Epithelial cell of esophagus (primary cell): ENCODE measurements at regions not wholly inside any gene's neighbourhood (a gene's known extent, or its start where the extent isn't known, plus 50 kb on each side); places are given as distances from the start of the nearest gene placed in this dataset.

ENCODE experiments used
- DNase-seq: peaks from one replicate; pipeline ENCODE4 v3.0.0; 2010; ENCODE audit warnings: low read depth
- H3K4me3 ChIP-seq: 2 replicates; pipeline ENCODE4 v1.5.1; 2011; ENCODE audit warnings: mild to moderate bottlenecking, low read length, control low read depth
- TF ChIP-seq, protein P1 (sequence below): IDR thresholded peaks from 2 replicates; pipeline ENCODE4 v1.5.1; 2011; ENCODE audit warnings: low read depth, mild to moderate bottlenecking, low read length, control low read depth, inconsistent platforms; ENCODE audit not compliant: insufficient read depth; ENCODE audit errors: missing control alignments

DNA sequence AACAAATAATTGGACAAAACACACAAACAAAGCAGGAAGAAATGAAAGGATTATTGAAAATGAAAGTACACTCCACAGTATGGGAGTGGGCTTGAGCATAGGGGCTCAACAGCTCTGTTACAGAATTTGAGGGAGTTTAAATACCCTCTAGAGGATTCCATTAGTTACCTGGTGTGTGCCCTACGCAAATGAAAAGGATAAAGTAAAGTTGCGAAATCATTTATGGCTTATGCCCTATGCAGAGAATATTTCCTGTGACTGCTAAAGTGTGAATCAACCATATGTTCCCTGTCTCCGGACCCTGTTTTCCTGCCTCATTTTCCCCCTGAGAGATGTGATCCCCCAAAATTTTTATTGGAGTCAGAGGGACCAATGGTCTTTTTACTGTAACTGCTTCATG, 634.6 kb upstream of the CNTNAP2 start:
- no peak for DNase-seq

DNA sequence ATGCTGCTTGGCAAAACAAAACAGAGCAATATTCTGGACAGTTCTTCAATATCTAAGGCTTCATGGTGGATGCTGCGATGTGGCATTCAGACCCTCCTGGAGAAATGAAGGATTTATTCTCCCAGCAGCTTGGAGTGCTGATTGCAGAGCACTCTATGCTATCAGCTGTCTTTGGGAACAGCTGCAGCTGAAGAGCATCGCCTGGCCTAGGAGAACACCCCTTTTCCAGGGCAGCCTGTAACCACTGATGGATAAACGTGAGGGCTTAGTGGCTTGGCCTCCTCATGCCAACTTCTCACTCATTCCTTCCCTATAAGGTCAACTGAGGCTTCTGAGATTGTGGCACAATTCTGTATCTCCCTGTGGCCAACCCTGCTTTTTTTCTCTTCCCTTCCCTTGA, 638.1 kb upstream of the CNTNAP2 start:
- no peak for DNase-seq
- TF ChIP-seq, protein P1, sequence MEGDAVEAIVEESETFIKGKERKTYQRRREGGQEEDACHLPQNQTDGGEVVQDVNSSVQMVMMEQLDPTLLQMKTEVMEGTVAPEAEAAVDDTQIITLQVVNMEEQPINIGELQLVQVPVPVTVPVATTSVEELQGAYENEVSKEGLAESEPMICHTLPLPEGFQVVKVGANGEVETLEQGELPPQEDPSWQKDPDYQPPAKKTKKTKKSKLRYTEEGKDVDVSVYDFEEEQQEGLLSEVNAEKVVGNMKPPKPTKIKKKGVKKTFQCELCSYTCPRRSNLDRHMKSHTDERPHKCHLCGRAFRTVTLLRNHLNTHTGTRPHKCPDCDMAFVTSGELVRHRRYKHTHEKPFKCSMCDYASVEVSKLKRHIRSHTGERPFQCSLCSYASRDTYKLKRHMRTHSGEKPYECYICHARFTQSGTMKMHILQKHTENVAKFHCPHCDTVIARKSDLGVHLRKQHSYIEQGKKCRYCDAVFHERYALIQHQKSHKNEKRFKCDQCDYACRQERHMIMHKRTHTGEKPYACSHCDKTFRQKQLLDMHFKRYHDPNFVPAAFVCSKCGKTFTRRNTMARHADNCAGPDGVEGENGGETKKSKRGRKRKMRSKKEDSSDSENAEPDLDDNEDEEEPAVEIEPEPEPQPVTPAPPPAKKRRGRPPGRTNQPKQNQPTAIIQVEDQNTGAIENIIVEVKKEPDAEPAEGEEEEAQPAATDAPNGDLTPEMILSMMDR: no peak

More for the DNA sequence above, 634.6 kb upstream of the CNTNAP2 start:
- TF ChIP-seq, protein P1: no peak
- no peak overlapping the region for H3K4me3 ChIP-seq

DNA sequence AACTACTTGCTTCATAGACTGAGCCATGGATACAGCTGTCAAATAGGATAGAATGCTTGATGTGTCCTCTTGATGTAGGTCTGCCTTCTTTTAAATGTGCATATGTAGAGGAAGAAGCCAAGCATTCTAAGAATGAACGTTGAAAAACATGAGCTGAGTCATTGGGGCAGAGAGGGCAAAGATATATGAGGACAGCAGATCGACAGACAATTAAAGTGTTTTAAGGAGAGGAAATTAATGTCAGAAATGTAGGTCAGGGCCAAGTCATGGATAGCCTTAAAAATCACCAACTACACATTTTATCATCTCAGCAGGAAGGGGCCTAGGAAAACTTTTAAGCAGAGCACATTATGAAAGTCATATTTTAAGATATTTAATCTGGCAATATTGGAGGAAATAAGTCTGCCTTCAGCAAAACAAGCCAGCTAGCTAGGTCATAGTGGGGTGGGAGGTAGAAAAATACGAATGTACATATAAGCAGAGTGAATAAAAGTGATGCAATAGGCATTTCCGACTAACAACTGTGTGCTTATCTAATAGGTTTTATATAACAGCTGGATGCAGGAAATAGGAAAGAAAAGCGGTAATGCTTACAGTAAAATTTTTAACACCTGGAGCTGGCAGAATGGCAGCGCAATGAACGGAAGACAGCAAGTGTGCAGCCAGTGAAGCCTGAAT, 638.3 kb upstream of the TPK1 start:
- TF ChIP-seq, protein P1: no peak
- H3K4me3 ChIP-seq: no peak overlapping the region
- DNase-seq: no peak

More for the DNA sequence above, 638.1 kb upstream of the CNTNAP2 start:
- no peak overlapping the region for H3K4me3 ChIP-seq

DNA sequence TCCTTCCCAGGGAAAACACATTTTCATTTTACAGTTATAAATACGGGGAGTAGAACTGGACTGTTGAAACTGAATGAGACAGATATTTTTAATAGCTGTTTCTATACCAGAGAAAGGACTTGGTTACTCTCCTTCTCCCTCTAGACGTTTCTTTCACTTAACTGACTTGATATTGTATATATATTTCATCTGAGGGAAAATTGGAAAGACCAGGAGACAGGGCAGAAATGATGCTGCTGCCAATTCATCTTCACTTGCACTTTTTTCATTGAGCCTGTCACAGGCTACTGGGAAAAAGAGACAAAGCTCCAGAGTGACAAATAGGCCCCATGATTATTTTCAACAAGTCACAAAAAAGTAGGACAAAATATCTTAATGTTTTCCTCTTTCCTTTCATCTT, 636.0 kb upstream of the TPK1 start:
- H3K4me3 ChIP-seq: no peak overlapping the region
- no peak for DNase-seq
- TF ChIP-seq, protein P1: no peak

DNA sequence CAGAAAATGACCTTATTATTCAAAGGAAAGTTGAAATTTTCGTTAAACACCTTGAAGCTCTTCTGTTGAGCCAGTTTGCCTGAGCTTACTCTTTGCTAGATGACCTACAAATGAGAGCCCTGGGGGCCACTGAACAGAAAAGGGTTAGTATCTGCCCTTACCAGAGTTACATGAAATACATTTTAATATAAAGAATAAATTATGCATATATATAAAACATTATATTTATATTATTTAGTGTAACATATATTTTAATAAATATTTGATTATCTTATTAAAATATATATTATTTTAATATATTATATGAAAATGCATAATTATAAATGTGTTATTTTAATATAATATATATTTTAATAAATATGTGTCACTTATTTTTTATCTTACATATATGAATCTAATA, 628.4 kb upstream of the TPK1 start:
- TF ChIP-seq, protein P1: no peak

DNA sequence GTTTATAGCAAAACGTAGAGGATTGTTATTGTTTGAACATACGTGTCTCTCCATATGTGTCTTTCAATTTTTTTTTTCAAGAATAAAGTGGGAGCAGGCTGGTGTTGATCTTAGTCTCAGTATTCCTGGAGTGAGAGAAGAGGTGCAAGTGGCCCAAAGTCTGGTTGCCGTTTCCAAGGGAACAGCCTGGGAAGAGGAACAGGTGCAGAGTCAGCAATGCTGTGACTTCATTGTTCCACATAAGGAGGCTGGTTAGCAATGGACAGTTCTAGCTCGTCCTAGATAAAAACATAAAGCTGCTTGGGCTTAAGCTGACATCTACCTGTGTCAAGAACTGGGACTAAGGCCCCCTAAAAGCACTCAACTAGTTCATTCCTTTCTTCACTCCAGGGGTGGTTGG, 626.6 kb upstream of the TPK1 start:
- no peak overlapping the region for H3K4me3 ChIP-seq
- TF ChIP-seq, protein P1: no peak
- no peak for DNase-seq

More for the DNA sequence above, 628.4 kb upstream of the TPK1 start:
- no peak overlapping the region for H3K4me3 ChIP-seq
- DNase-seq: no peak

DNA sequence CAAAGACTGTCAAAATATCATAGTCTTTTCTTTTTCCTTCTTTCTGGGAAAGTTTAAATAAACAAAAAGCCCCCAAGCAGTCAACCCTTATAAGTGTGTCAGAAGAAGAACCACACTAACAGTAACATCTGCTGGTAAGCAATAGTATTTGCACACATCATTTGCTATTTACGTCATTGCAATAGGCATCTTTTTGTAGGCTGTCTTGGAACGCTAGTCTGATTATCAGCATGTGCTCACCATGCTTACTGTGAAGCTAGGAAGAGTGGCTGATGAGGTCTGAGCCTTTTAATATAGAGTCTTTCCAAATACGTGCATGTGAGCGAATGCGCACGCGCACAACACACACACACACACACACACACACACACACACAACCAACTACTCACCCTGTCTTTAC, 599.0 kb upstream of the TPK1 start:
- DNase-seq: no peak
- TF ChIP-seq, protein P1: no peak
- no peak overlapping the region for H3K4me3 ChIP-seq
